Urothelium cell line (cell line): ENCODE measurements at regions not wholly inside any gene's neighbourhood (a gene's known extent, or its start where the extent isn't known, plus 50 kb on each side); places are given as distances from the start of the nearest gene placed in this dataset.
"Not testable (repeated sequence)": the region's sequence is repeated elsewhere in the genome, so short reads cannot be mapped to it uniquely, and the experiment has no call there.

Source experiments
- DNase-seq: peaks from one replicate; pipeline ENCODE4 v3.0.0; 2011; ENCODE audit warnings: low spot score, mixed read lengths
- FAIRE-seq: peaks from 2 replicates; lab custom pipeline; 2011; peaks lifted over from hg19 to GRCh38; lab: Jason Lieb, UNC

- DNase-seq (no peak), FAIRE-seq (no peak)
Measured at GRCh38 chr1:163562355-163562754, 240.6 kb downstream of the NUF2 start.

- FAIRE-seq, result no peak
- DNase-seq, result no peak
Measured at GRCh38 chr1:163565166-163565565, 243.4 kb downstream of the NUF2 start.

GRCh38 chr1:163570071-163570470, 248.3 kb downstream of the NUF2 start:
- FAIRE-seq, result no peak

GRCh38 chr1:163571950-163572349, 250.2 kb downstream of the NUF2 start:
- FAIRE-seq (no peak), DNase-seq (no peak)

More at GRCh38 chr1:163570071-163570470, 248.3 kb downstream of the NUF2 start:
- DNase-seq, result no peak

GRCh38 chr1:163574119-163574518, 252.4 kb downstream of the NUF2 start:
- FAIRE-seq, result no peak
- no peak for DNase-seq

GRCh38 chr1:163580926-163581325, 259.2 kb downstream of the NUF2 start:
- FAIRE-seq, result no peak

GRCh38 chr1:163583661-163584181, 262.0 kb downstream of the NUF2 start:
- DNase-seq, result no peak
- FAIRE-seq, result no peak

More at GRCh38 chr1:163580926-163581325, 259.2 kb downstream of the NUF2 start:
- DNase-seq, result no peak

GRCh38 chr1:163585796-163586195, 264.0 kb downstream of the NUF2 start:
- no peak for DNase-seq
- no peak for FAIRE-seq

GRCh38 chr1:163588796-163589195, 267.0 kb downstream of the NUF2 start:
- DNase-seq (no peak), FAIRE-seq (no peak)

- DNase-seq, result no peak
- no peak for FAIRE-seq
Measured at GRCh38 chr1:163589735-163590134, 268.0 kb downstream of the NUF2 start.

GRCh38 chr1:163591131-163591530, 269.4 kb downstream of the NUF2 start:
- DNase-seq, FAIRE-seq: not testable (repeated sequence)

GRCh38 chr1:163592623-163593022, 270.9 kb downstream of the NUF2 start:
- not testable (repeated sequence) for DNase-seq, FAIRE-seq

GRCh38 chr1:163596106-163596505, 274.4 kb downstream of the NUF2 start:
- FAIRE-seq, DNase-seq: not testable (repeated sequence)

- FAIRE-seq (no peak), DNase-seq (no peak)
Measured at GRCh38 chr1:163596541-163597258, 274.9 kb downstream of the NUF2 start.

- no peak for FAIRE-seq
- no peak for DNase-seq
Measured at GRCh38 chr1:163604321-163604720, 282.6 kb downstream of the NUF2 start.

- DNase-seq, result no peak
- FAIRE-seq, result no peak
Measured at GRCh38 chr1:163604896-163605295, 283.1 kb downstream of the NUF2 start.

- DNase-seq (no peak), FAIRE-seq (no peak)
Measured at GRCh38 chr1:163608979-163609378, 287.2 kb downstream of the NUF2 start.

- FAIRE-seq (no peak), DNase-seq (no peak)
Measured at GRCh38 chr1:163609858-163610257, 288.1 kb downstream of the NUF2 start.

- no peak for FAIRE-seq
- no peak for DNase-seq
Measured at GRCh38 chr1:163610486-163610885, 288.7 kb downstream of the NUF2 start.

GRCh38 chr1:163614361-163614760, 292.6 kb downstream of the NUF2 start:
- no peak for FAIRE-seq
- no peak for DNase-seq

- FAIRE-seq, result no peak
Measured at GRCh38 chr1:163628034-163628773, 306.4 kb downstream of the NUF2 start.

GRCh38 chr1:163632269-163632668, 310.5 kb downstream of the NUF2 start:
- no peak for DNase-seq
- FAIRE-seq, result no peak

More at GRCh38 chr1:163628034-163628773, 306.4 kb downstream of the NUF2 start:
- no peak for DNase-seq
